Caco-2 (cell line): ENCODE measurements at regions not wholly inside any gene's neighbourhood (a gene's known extent, or its start where the extent isn't known, plus 50 kb on each side); places are given as distances from the start of the nearest gene placed in this dataset.

Source experiments
- BruUV-seq: library from RNA; stranded (reverse); fragments of 400-500 nt; replicated peaks from 2 replicates; lab custom pipeline; 2021; lab: Mats Ljungman, UMichigan
- CTCF ChIA-PET: fragments of 300-600 bp; sonication (Branson Sonifier 250); formaldehyde crosslinking; loops from one replicate; lab custom pipeline; 2022; ENCODE audit warnings: antibody characterized with exemption; lab: Charles Lee
- POLR2A ChIA-PET: fragments of 300-600 bp; sonication (Branson Sonifier 250); formaldehyde crosslinking; loops from one replicate; lab custom pipeline; 2022; ENCODE audit warnings: antibody characterized with exemption; lab: Charles Lee
- DNase-seq, 2 experiments: peaks; one replicate each; pipeline versions ENCODE4 v3.0.0 to v3.0.0-alpha.2; 2020 to 2022
- H3K27me3 ChIP-seq: replicated peaks from 2 replicates; pipeline ENCODE4 v1.6.0; 2011; ENCODE audit warnings: low read length; ENCODE audit not compliant: control insufficient read depth, insufficient read depth
- H3K36me3 ChIP-seq: 2 replicates; pipeline ENCODE4 v1.5.1; 2011; ENCODE audit warnings: low read length; ENCODE audit not compliant: control insufficient read depth, insufficient read depth
- H3K4me1 ChIP-seq: fragments of 250-450 bp; sonication (Bioruptor Pico); 2 replicates; pipeline ENCODE4 v1.5.1; 2020; ENCODE audit warnings: mild to moderate bottlenecking
- H3K4me3 ChIP-seq: 2 replicates; pipeline ENCODE4 v1.5.1; 2011; ENCODE audit warnings: low read depth, mild to moderate bottlenecking, control low read depth, low read length
- H3K9me3 ChIP-seq: fragments of 250-450 bp; sonication (Bioruptor Pico); 2 replicates; pipeline ENCODE4 v1.5.1; 2020; ENCODE audit warnings: mild to moderate bottlenecking, moderate library complexity
- H3K27ac Mint-ChIP-seq: one replicate; pipeline ENCODE4 v1.8.0; 2022; ENCODE audit warnings: mixed read lengths; ENCODE audit not compliant: unreplicated experiment
- H3K27me3 Mint-ChIP-seq: one replicate; pipeline ENCODE4 v1.8.0; 2022; ENCODE audit warnings: mixed read lengths; ENCODE audit not compliant: insufficient read depth, unreplicated experiment
- H3K36me3 Mint-ChIP-seq: one replicate; pipeline ENCODE4 v1.8.0; 2022; ENCODE audit warnings: mild to moderate bottlenecking, mixed read lengths; ENCODE audit not compliant: insufficient read depth, unreplicated experiment
- H3K4me1 Mint-ChIP-seq: one replicate; pipeline ENCODE4 v1.8.0; 2022; ENCODE audit warnings: low read depth, mixed read lengths; ENCODE audit not compliant: unreplicated experiment
- H3K4me3 Mint-ChIP-seq: one replicate; pipeline ENCODE4 v1.8.0; 2022; ENCODE audit warnings: mild to moderate bottlenecking, moderate library complexity, mixed read lengths; ENCODE audit not compliant: unreplicated experiment
- H3K9me3 Mint-ChIP-seq: one replicate; pipeline ENCODE4 v1.8.0; 2022; ENCODE audit warnings: mixed read lengths; ENCODE audit not compliant: unreplicated experiment
- CTCF ChIP-seq, 2 experiments: fragments of 200-600 bp in 1 of 2; IDR thresholded peaks; 1 replicate in 1 of 2; 2 replicates in 1 of 2; pipeline versions ENCODE4 v1.5.1 to v1.8.0; 2011 to 2022; ENCODE audit warnings: antibody characterized with exemption in 1 of 2, control low read depth in 1 of 2, inconsistent platforms in 1 of 2, low read depth in 1 of 2, low read length in 1 of 2, mild to moderate bottlenecking in 1 of 2, moderate library complexity in 1 of 2; ENCODE audit not compliant: insufficient read depth in 1 of 2, severe bottlenecking in 1 of 2, unreplicated experiment in 1 of 2
- intact Hi-C: fragments of 100-400 bp; cut with micrococcal nuclease; formaldehyde crosslinking; loops from one replicate; pipeline ENCODE4 v1.10.0; 2022; ENCODE audit not compliant: unreplicated experiment

GRCh38 chr5:167899490-167900070 lies 391.9 kb upstream of the WWC1 start:
- POLR2A ChIA-PET: no interaction called here
- H3K36me3 Mint-ChIP-seq: no peaks in the 10 kb centered on the region
- CTCF ChIA-PET: no interaction called here
- H3K9me3 Mint-ChIP-seq: no peaks in the 10 kb centered on the region
- H3K4me1 ChIP-seq: 0 out of 2 replicates have a peak, but pooled peaks cover 10% of the 10 kb centered on the region
- DNase-seq: no peak
- no peaks in the 10 kb centered on the region for H3K4me1 Mint-ChIP-seq
- no peak overlapping the region for H3K4me3 ChIP-seq
- BruUV-seq: no TSS peak
- H3K27ac Mint-ChIP-seq: no peak overlapping the region
- intact Hi-C loops: no loop called here
- no peaks in the 10 kb centered on the region for H3K27me3 ChIP-seq
- H3K4me3 Mint-ChIP-seq: no peak overlapping the region
- no peak for TF ChIP-seq CTCF (IDR thresholded peaks at IDR 0.05; ENCODE audit: insufficient read depth in 1 of 2, low read depth in 1 of 2, low read length in 1 of 2, severe bottlenecking in 1 of 2, unreplicated experiment in 1 of 2)
- H3K36me3 ChIP-seq: no peaks in the 10 kb centered on the region
- peaks cover 22% of the 10 kb centered on the region for H3K27me3 Mint-ChIP-seq
- no peaks in the 10 kb centered on the region for H3K9me3 ChIP-seq

GRCh38 chr5:167900340-167900935 lies 391.0 kb upstream of the WWC1 start:
- H3K27ac Mint-ChIP-seq: no peak overlapping the region
- H3K27me3 ChIP-seq: no peaks in the 10 kb centered on the region
- H3K4me1 ChIP-seq: 0 out of 2 replicates have a peak, but pooled peaks cover 10% of the 10 kb centered on the region
- H3K4me3 ChIP-seq: no peak overlapping the region
- intact Hi-C loops: no loop called here
- H3K4me1 Mint-ChIP-seq: no peaks in the 10 kb centered on the region
- ChIA-PET CTCF (no interaction called here), POLR2A (no interaction called here)
- no peaks in the 10 kb centered on the region for H3K9me3 Mint-ChIP-seq
- H3K4me3 Mint-ChIP-seq: no peak overlapping the region
- BruUV-seq: no TSS peak
- H3K36me3 Mint-ChIP-seq: no peaks in the 10 kb centered on the region
- no peaks in the 10 kb centered on the region for H3K36me3 ChIP-seq
- no peaks in the 10 kb centered on the region for H3K9me3 ChIP-seq
- DNase-seq: no peak
- no peak for TF ChIP-seq CTCF (IDR thresholded peaks at IDR 0.05; ENCODE audit: insufficient read depth in 1 of 2, low read depth in 1 of 2, low read length in 1 of 2, severe bottlenecking in 1 of 2, unreplicated experiment in 1 of 2)
- peaks cover 21% of the 10 kb centered on the region for H3K27me3 Mint-ChIP-seq

GRCh38 chr5:167902298-167902697 lies 389.1 kb upstream of the WWC1 start:
- Histone ChIP-seq H3K4me1 (0 out of 2 replicates have a peak, but pooled peaks cover 10% of the 10 kb centered on the region), H3K27me3 (no peaks in the 10 kb centered on the region), H3K9me3 (no peaks in the 10 kb centered on the region), H3K4me3 (no peak overlapping the region), H3K36me3 (no peaks in the 10 kb centered on the region)
- no peak for TF ChIP-seq CTCF (IDR thresholded peaks at IDR 0.05; ENCODE audit: insufficient read depth in 1 of 2, low read depth in 1 of 2, low read length in 1 of 2, severe bottlenecking in 1 of 2, unreplicated experiment in 1 of 2)
- intact Hi-C loops: no loop called here
- Mint-ChIP-seq H3K4me3 (no peak overlapping the region), H3K9me3 (no peaks in the 10 kb centered on the region), H3K27me3 (peaks cover 13% of the 10 kb centered on the region), H3K4me1 (no peaks in the 10 kb centered on the region), H3K36me3 (no peaks in the 10 kb centered on the region), H3K27ac (no peak overlapping the region)
- DNase-seq: no peak
- POLR2A ChIA-PET: no interaction called here
- BruUV-seq: no TSS peak
- CTCF ChIA-PET: no interaction called here
